Stomach (tissue), 8 donors: ENCODE measurements at regions not wholly inside any gene's neighbourhood (a gene's known extent, or its start where the extent isn't known, plus 50 kb on each side); places are given as distances from the start of the nearest gene placed in this dataset.

Experiments used
- DNase-seq, 2 donors: peaks; one replicate each; pipeline versions ENCODE4 v3.0.0 to v3.0.0-alpha.2; 2013 to 2019
- H3K27ac ChIP-seq, 5 donors: fragments of 200-600 bp in 4 of 5; sonication (generic) in 4 of 5; one replicate each; pipeline ENCODE4 v1.5.1; 2013 to 2019; ENCODE audit warnings: mild to moderate bottlenecking in 1 of 5, moderate library complexity in 1 of 5
- H3K27me3 ChIP-seq, 3 donors: fragments of 200-600 bp; sonication (generic); one replicate each; pipeline ENCODE4 v1.5.1; 2017 to 2019; ENCODE audit warnings: mixed run types in 1 of 3
- H3K36me3 ChIP-seq, 4 donors: fragments of 200-600 bp; sonication (generic); 1 replicate in 3 of 4; 2 replicates in 1 of 4; pipeline ENCODE4 v1.5.1; 2016 to 2019
- H3K4me1 ChIP-seq, 4 donors: fragments of 200-600 bp; sonication (generic); one replicate each; pipeline ENCODE4 v1.5.1; 2016 to 2019
- H3K4me3 ChIP-seq, 4 donors: fragments of 200-600 bp; sonication (generic) in 3 of 4; one replicate each; pipeline ENCODE4 v1.5.1; 2016 to 2019; ENCODE audit warnings: mild to moderate bottlenecking in 1 of 4
- H3K9me3 ChIP-seq, 4 donors: fragments of 200-600 bp; sonication (generic); one replicate each; pipeline ENCODE4 v1.5.1; 2016 to 2019
- EP300 ChIP-seq: sonication (generic); formaldehyde crosslinking; IDR thresholded peaks from one replicate; pipeline ENCODE4 v1.6.1; 2017; ENCODE audit warnings: antibody characterized with exemption
- POLR2A ChIP-seq, 4 donors: fragments of 450-650 bp; IDR thresholded peaks; one replicate each; pipeline ENCODE4 v1.6.1; 2016; ENCODE audit warnings: antibody characterized with exemption in 4 of 4, control low read depth in 2 of 4, mild to moderate bottlenecking in 1 of 4, moderate library complexity in 1 of 4
- POLR2AphosphoS5 ChIP-seq, 3 donors: sonication (generic); formaldehyde crosslinking; IDR thresholded peaks; one replicate each; pipeline ENCODE4 v1.6.1; 2016; ENCODE audit warnings: antibody characterized with exemption in 3 of 3
- WGBS, 5 donors: extraction: QIAGEN DNeasy Blood & Tissue Kit in 3 of 5; methylation state at CpG; one replicate each; pipeline versions ENCODE4 v1.1.5 to v1.1.7; 2013 to 2018; 5-methylcytosine and 5-hydroxymethylcytosine counted together
- intact Hi-C: fragments of 100-400 bp; cut with DNase I; formaldehyde crosslinking; loops from one replicate; pipeline ENCODE4 v1.15.1; 2023; ENCODE audit warnings: low total_unique reads
- TF ChIP-seq, protein P1 (sequence below), 7 experiments: fragments of 450-650 bp in 4 of 7; fragments of 200-600 bp in 3 of 7; sonication (generic) in 3 of 7; IDR thresholded peaks; one replicate each; pipeline ENCODE4 v1.5.1; 2016 to 2019; ENCODE audit warnings: antibody characterized with exemption in 7 of 7, control low read depth in 2 of 7, mild to moderate bottlenecking in 1 of 7
- donor health status: healthy with polysubstance abuse.
- donor health status: Bipolar disorder and iron deficiency.
- donor health status: healthy.

DNA sequence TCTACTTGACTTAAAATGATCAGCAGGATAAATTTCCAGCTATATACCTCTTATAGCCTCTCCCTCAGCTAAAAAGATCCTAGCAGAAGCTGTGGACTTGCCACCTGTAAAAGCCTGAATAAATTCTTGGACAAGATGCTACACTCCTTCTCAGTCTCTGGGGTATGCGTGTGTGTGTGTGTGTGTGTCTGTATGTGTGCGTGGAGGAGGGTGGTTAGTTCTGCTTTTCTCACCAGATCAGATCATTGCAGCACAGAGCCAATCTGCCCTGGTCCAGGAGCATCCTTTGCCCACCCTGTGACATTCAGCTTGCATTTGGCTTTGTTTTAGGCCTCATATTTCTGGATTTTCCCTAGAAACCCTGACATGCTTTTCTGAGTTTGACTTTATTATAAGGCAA lies 438.3 kb downstream of the RFC3 start:
- Histone ChIP-seq H3K36me3 (no peaks in the 10 kb centered on the region), H3K9me3 (peaks cover 0 to 5% (median 0%) of the 10 kb centered on the region in 4 donors), H3K27me3 (no peaks in the 10 kb centered on the region), H3K4me3 (no peak overlapping the region), H3K4me1 (no peaks in the 10 kb centered on the region), H3K27ac (no peak overlapping the region)
- 67 to 86% (median 81%) methylated on average over 2 of the region's 2 CpGs for WGBS, 5 donors
- TF ChIP-seq, protein P1, sequence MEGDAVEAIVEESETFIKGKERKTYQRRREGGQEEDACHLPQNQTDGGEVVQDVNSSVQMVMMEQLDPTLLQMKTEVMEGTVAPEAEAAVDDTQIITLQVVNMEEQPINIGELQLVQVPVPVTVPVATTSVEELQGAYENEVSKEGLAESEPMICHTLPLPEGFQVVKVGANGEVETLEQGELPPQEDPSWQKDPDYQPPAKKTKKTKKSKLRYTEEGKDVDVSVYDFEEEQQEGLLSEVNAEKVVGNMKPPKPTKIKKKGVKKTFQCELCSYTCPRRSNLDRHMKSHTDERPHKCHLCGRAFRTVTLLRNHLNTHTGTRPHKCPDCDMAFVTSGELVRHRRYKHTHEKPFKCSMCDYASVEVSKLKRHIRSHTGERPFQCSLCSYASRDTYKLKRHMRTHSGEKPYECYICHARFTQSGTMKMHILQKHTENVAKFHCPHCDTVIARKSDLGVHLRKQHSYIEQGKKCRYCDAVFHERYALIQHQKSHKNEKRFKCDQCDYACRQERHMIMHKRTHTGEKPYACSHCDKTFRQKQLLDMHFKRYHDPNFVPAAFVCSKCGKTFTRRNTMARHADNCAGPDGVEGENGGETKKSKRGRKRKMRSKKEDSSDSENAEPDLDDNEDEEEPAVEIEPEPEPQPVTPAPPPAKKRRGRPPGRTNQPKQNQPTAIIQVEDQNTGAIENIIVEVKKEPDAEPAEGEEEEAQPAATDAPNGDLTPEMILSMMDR (IDR thresholded peaks at IDR 0.05), result no peak
- no peak for TF ChIP-seq POLR2A (IDR thresholded peaks at IDR 0.05)
- no peak for TF ChIP-seq POLR2AphosphoS5 (IDR thresholded peaks at IDR 0.05)
- TF ChIP-seq EP300, result no peak
- peak in 1 of 2 donors; percentile 9 for DNase-seq
- intact Hi-C loops, result no loop called here

DNA sequence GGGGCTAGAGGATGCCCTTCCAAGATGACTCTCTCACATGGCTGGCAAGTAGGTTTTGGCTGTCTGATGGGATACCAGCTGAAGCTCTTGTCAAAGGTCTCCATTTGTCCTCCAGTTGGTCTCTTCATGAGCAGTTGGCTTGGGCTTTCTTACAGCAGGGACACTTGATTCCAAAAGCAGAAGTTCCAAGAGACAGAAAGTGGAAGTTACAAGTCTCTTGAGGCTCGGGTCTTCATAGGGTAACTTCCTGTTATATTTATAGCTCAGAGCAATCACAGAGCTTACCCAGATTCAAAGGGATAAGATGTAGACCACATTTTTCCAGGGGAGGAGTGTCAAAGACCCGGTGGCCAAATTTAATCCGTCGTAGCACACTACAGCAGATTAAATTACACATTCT lies 440.0 kb downstream of the RFC3 start:
- DNase-seq, result peak in 1 of 2 donors; percentile 36
- WGBS, 5 donors, result 47 to 82% (median 68%) methylated on average over 4 of the region's 4 CpGs
- H3K27ac ChIP-seq, result no peak overlapping the region
- H3K36me3 ChIP-seq, result no peaks in the 10 kb centered on the region
- no peaks in the 10 kb centered on the region for H3K4me1 ChIP-seq
- no peak for TF ChIP-seq POLR2AphosphoS5 (IDR thresholded peaks at IDR 0.05)
- no peak for TF ChIP-seq EP300
- TF ChIP-seq, protein P1 (IDR thresholded peaks at IDR 0.05), result no peak
- no peak for TF ChIP-seq POLR2A (IDR thresholded peaks at IDR 0.05)
- H3K9me3 ChIP-seq, result peaks cover 0 to 5% (median 0%) of the 10 kb centered on the region in 4 donors
- no peaks in the 10 kb centered on the region for H3K27me3 ChIP-seq
- no peak overlapping the region for H3K4me3 ChIP-seq
- intact Hi-C loops, result no loop called here

DNA sequence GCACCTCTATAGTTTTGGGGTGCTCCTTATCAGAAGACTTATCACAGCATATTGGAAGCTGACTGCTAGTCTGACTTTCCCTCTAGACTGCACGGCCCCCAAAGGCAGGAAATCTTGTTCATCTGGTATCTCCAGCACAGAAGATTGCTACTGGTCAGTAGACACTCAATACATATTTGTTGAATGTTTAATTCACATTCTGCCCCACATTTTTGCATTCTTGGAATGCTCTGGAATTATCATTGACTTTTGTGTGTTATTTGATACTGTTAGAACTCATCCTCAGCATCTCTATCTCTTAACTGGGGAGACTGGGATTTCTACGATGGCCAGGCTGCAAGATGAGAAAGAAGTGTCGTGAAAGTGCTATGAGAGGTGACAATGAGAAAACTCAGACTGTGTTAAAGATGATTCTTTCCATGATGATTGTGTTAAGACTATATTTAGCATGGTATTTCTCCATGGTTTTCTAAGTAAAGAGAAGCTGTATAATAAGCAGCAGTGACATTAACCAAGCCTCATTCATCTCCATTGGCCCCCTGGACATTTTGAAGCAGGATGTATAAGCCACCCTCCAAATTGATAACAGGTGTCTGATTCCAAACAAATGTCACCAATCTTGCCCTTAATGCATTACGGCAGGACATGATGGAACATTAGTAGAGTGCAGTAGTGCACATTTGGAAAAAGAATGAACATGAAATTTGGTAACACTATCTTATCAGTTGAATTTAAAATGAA lies 440.9 kb downstream of the RFC3 start:
- H3K27ac ChIP-seq, result no peak overlapping the region
- H3K9me3 ChIP-seq, result peaks cover 0 to 5% (median 0%) of the 10 kb centered on the region in 4 donors
- no peaks in the 10 kb centered on the region for H3K4me1 ChIP-seq
- H3K27me3 ChIP-seq, result no peaks in the 10 kb centered on the region
- 78 to 87% (median 86%) methylated on average over 4 of the region's 4 CpGs for whole genome bisulfite sequencing, 5 donors
- H3K36me3 ChIP-seq, result no peaks in the 10 kb centered on the region
- intact Hi-C loops, result no loop called here
- TF ChIP-seq POLR2A (IDR thresholded peaks at IDR 0.05), result no peak
- TF ChIP-seq, protein P1 (IDR thresholded peaks at IDR 0.05), result no peak
- no peak for TF ChIP-seq POLR2AphosphoS5 (IDR thresholded peaks at IDR 0.05)
- TF ChIP-seq EP300, result no peak
- no peak for DNase-seq
- H3K4me3 ChIP-seq, result no peak overlapping the region

DNA sequence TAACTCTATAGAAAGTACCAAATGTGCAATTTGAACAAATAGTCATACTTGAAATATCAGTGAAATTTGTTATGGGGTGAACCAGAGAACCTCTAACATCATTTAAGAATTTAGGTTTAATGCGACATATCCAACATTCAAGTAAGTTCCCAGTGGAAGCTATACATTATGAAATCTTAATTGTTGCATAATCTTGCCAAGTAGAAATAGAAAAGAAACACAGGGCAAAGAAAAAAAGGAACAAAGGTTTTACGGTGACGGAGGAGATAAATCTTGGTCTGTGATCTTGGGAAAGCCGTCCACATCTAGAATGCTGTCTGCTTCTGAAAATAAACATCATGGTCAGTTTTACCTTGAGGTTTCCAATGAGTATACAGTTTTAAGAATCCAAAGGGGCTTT lies 445.7 kb downstream of the RFC3 start:
- intact Hi-C loops, result no loop called here
- Histone ChIP-seq H3K27ac (no peak overlapping the region), H3K36me3 (no peaks in the 10 kb centered on the region), H3K4me1 (no peaks in the 10 kb centered on the region), H3K9me3 (peaks cover 0 to 5% (median 0%) of the 10 kb centered on the region in 4 donors), H3K4me3 (no peak overlapping the region), H3K27me3 (no peaks in the 10 kb centered on the region)
- DNase-seq, result no peak
- TF ChIP-seq POLR2A (IDR thresholded peaks at IDR 0.05) (no peak), POLR2AphosphoS5 (IDR thresholded peaks at IDR 0.05) (no peak), EP300 (no peak)
- TF ChIP-seq, protein P1 (IDR thresholded peaks at IDR 0.05), result no peak
- 82 to 92% (median 85%) methylated on average over 4 of the region's 4 CpGs for WGBS, 5 donors
